ENCODE measurements at regions not wholly inside any gene's neighbourhood (a gene's known extent, or its start where the extent isn't known, plus 50 kb on each side); places are given as distances from the start of the nearest gene placed in this dataset.

- POLR2A ChIA-PET (ENCODE audit: unreplicated experiment) = no interaction called here
Observed at GRCh38 chr9:3733039-3733408, 207.2 kb upstream of the RFX3 start.

GRCh38 chr9:3732077-3733038 lies 206.6 kb upstream of the RFX3 start:
- ChIA-PET POLR2A (ENCODE audit: unreplicated experiment) (no interaction called here), CTCF (interaction anchor here (1.2 kb wide), 1 partner anchor 345 kb away, joined by 4 read pairs; no protein-coding TSS in a partner anchor)
- H3F3A ChIP-seq (ENCODE audit: insufficient read depth, low read depth) = no peaks in the 10 kb centered on the region
- H3K27me3 ChIP-seq (ENCODE audit: insufficient read depth, low read depth) = no peaks in the 10 kb centered on the region
- no peaks in the 10 kb centered on the region for H3K79me2 ChIP-seq (ENCODE audit: low read depth)
- intact Hi-C loops (cut with micrococcal nuclease; ENCODE audit: unreplicated experiment) = loop anchor here (1.0 to 5.0 kb wide), 7 partner anchors 115 to 634 kb away; no protein-coding TSS in a partner anchor
- BruUV-seq (replicated peaks) = no TSS peak
- no peak overlapping the region for H3K4me3 ChIP-seq
- TF ChIP-seq EZH2 (IDR thresholded peaks at IDR 0.05; ENCODE audit: low read depth) (no peak), CTCF (conservative IDR thresholded peaks at IDR 0.05) (peak; percentile 73)
- peak; percentile 48 to 65 for DNase-seq
- H4K20me1 ChIP-seq (ENCODE audit: insufficient read depth) = no peaks in the 10 kb centered on the region
- no peaks in the 10 kb centered on the region for H3K36me3 ChIP-seq (ENCODE audit: low read depth)
- peak overlapping the region; percentile 47; the same call in 1 of the 2 replicates for H3K4me2 ChIP-seq
- no peaks in the 10 kb centered on the region for H3K9me2 ChIP-seq (ENCODE audit: insufficient read depth)
- H3K27ac ChIP-seq = no peak overlapping the region
- no peaks in the 10 kb centered on the region for H3K9me3 ChIP-seq (ENCODE audit: insufficient read depth, low read depth)
- peaks cover 9% of the 10 kb centered on the region; the same call in 1 of the 2 replicates for H3K4me1 ChIP-seq (replicated peaks; ENCODE audit: insufficient read depth)
- peak overlapping the region; percentile 67; the same call in 1 of the 2 replicates for H2AFZ ChIP-seq

More at GRCh38 chr9:3733039-3733408, 207.2 kb upstream of the RFX3 start:
- H3K36me3 ChIP-seq (ENCODE audit: low read depth) = no peaks in the 10 kb centered on the region
- intact Hi-C loops (cut with micrococcal nuclease; ENCODE audit: unreplicated experiment) = loop anchor here (2.0 to 5.0 kb wide), 6 partner anchors 114 to 564 kb away; no protein-coding TSS in a partner anchor
- no peak overlapping the region; the same call in 1 of the 2 replicates for H3K4me2 ChIP-seq
- H3K9me2 ChIP-seq (ENCODE audit: insufficient read depth) = no peaks in the 10 kb centered on the region
- H2AFZ ChIP-seq = no peak overlapping the region
- H3K9me3 ChIP-seq (ENCODE audit: insufficient read depth, low read depth) = no peaks in the 10 kb centered on the region
- BruUV-seq (replicated peaks) = no TSS peak
- no peaks in the 10 kb centered on the region for H3K79me2 ChIP-seq (ENCODE audit: low read depth)
- no peaks in the 10 kb centered on the region for H3F3A ChIP-seq (ENCODE audit: insufficient read depth, low read depth)
- no peaks in the 10 kb centered on the region for H4K20me1 ChIP-seq (ENCODE audit: insufficient read depth)
- H3K4me3 ChIP-seq = no peak overlapping the region
- DNase-seq = no peak
- H3K4me1 ChIP-seq (replicated peaks; ENCODE audit: insufficient read depth) = peaks cover 9% of the 10 kb centered on the region; the same call in 1 of the 2 replicates
- TF ChIP-seq EZH2 (IDR thresholded peaks at IDR 0.05; ENCODE audit: low read depth) = no peak
- no peak for TF ChIP-seq CTCF (conservative IDR thresholded peaks at IDR 0.05)
- H3K27ac ChIP-seq = no peak overlapping the region
- CTCF ChIA-PET = interaction anchor here (1.2 kb wide), 1 partner anchor 344 kb away, joined by 4 read pairs; no protein-coding TSS in a partner anchor
- H3K27me3 ChIP-seq (ENCODE audit: insufficient read depth, low read depth) = no peaks in the 10 kb centered on the region

GRCh38 chr9:3730511-3730922 lies 204.7 kb upstream of the RFX3 start:
- no peaks in the 10 kb centered on the region for H4K20me1 ChIP-seq (ENCODE audit: insufficient read depth)
- no peak overlapping the region for H3K27ac ChIP-seq
- no peaks in the 10 kb centered on the region for H3K9me2 ChIP-seq (ENCODE audit: insufficient read depth)
- no peaks in the 10 kb centered on the region for H3K36me3 ChIP-seq (ENCODE audit: low read depth)
- H2AFZ ChIP-seq = no peak overlapping the region
- peaks cover 9% of the 10 kb centered on the region; the same call in 1 of the 2 replicates for H3K4me1 ChIP-seq (replicated peaks; ENCODE audit: insufficient read depth)
- TF ChIP-seq CTCF (conservative IDR thresholded peaks at IDR 0.05) (no peak), EZH2 (IDR thresholded peaks at IDR 0.05; ENCODE audit: low read depth) (no peak)
- BruUV-seq (replicated peaks) = no TSS peak
- H3K27me3 ChIP-seq (ENCODE audit: insufficient read depth, low read depth) = no peaks in the 10 kb centered on the region
- H3K9me3 ChIP-seq (ENCODE audit: insufficient read depth, low read depth) = no peaks in the 10 kb centered on the region
- ChIA-PET CTCF (no interaction called here), POLR2A (ENCODE audit: unreplicated experiment) (no interaction called here)
- intact Hi-C loops (cut with micrococcal nuclease; ENCODE audit: unreplicated experiment) = loop anchor here (5.0 kb wide), 4 partner anchors 117 to 567 kb away; no protein-coding TSS in a partner anchor
- no peaks in the 10 kb centered on the region for H3K79me2 ChIP-seq (ENCODE audit: low read depth)
- no peaks in the 10 kb centered on the region for H3F3A ChIP-seq (ENCODE audit: insufficient read depth, low read depth)
- no peak for DNase-seq
- no peak overlapping the region for H3K4me2 ChIP-seq
- H3K4me3 ChIP-seq = no peak overlapping the region

All from PC-9 (cell line).